ENCODE measurements at regions not wholly inside any gene's neighbourhood (a gene's known extent, or its start where the extent isn't known, plus 50 kb on each side); places are given as distances from the start of the nearest gene placed in this dataset.

DNA sequence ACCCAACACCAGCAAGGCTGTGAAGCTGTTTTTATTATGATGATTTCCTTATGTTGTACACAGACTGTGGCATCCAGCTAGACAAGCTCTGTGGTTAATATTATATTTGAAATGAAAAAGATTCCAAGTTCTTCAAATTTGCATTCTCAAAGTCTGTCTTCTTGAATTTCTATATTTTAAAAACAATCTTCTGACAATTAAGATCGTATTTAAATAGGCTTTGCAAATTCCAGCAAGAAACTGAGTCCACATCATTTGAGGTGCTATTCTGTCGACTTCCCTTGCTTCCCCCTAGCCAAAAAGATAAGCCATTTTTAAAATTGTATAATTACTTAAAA, 73.1 kb upstream of the TOMM7 start:
- H3K4me3 ChIP-seq, result no peak overlapping the region
- no peak for DNase-seq (ENCODE audit: low read depth in 1 of 2, low spot score in 1 of 2)
- H3K9me3 ChIP-seq, result no peaks in the 10 kb centered on the region
- no peak for FAIRE-seq
- 41% methylated on average over 2 of the region's 2 CpGs for WGBS (ENCODE audit: missing lambda C conversion rate)
- no peak overlapping the region for H3K4me2 ChIP-seq
- CTCF ChIA-PET, result interaction anchor here (1.0 kb wide), 1 partner anchor 160 kb away, joined by 3 read pairs; no protein-coding TSS in a partner anchor
- ATAC-seq, result no peak
- TF ChIP-seq CHD4 (IDR thresholded peaks at IDR 0.05; ENCODE audit: borderline replicate concordance) (no peak), CHD2 (IDR thresholded peaks at IDR 0.05; ENCODE audit: low read length, partially characterized antibody) (no peak), PHF8 (IDR thresholded peaks at IDR 0.05; ENCODE audit: borderline replicate concordance, low read depth) (no peak), JUNB (IDR thresholded peaks at IDR 0.05) (no peak), ESRRA (IDR thresholded peaks at IDR 0.05; ENCODE audit: borderline replicate concordance, low read length) (no peak), ZFP36 (IDR thresholded peaks at IDR 0.05; ENCODE audit: borderline replicate concordance, partially characterized antibody) (no peak), MAZ (IDR thresholded peaks at IDR 0.05; ENCODE audit: borderline replicate concordance, low read depth, low read length) (no peak), CBX8 (IDR thresholded peaks at IDR 0.05) (no peak)
- TF ChIP-seq, protein P1, sequence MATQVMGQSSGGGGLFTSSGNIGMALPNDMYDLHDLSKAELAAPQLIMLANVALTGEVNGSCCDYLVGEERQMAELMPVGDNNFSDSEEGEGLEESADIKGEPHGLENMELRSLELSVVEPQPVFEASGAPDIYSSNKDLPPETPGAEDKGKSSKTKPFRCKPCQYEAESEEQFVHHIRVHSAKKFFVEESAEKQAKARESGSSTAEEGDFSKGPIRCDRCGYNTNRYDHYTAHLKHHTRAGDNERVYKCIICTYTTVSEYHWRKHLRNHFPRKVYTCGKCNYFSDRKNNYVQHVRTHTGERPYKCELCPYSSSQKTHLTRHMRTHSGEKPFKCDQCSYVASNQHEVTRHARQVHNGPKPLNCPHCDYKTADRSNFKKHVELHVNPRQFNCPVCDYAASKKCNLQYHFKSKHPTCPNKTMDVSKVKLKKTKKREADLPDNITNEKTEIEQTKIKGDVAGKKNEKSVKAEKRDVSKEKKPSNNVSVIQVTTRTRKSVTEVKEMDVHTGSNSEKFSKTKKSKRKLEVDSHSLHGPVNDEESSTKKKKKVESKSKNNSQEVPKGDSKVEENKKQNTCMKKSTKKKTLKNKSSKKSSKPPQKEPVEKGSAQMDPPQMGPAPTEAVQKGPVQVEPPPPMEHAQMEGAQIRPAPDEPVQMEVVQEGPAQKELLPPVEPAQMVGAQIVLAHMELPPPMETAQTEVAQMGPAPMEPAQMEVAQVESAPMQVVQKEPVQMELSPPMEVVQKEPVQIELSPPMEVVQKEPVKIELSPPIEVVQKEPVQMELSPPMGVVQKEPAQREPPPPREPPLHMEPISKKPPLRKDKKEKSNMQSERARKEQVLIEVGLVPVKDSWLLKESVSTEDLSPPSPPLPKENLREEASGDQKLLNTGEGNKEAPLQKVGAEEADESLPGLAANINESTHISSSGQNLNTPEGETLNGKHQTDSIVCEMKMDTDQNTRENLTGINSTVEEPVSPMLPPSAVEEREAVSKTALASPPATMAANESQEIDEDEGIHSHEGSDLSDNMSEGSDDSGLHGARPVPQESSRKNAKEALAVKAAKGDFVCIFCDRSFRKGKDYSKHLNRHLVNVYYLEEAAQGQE (IDR thresholded peaks at IDR 0.05), result no peak
- no peak overlapping the region for H3K27ac ChIP-seq
- POLR2A ChIA-PET, result no interaction called here
- no peaks in the 10 kb centered on the region for H3K4me1 ChIP-seq

- 30% methylated on average over 3 of the region's 3 CpGs for WGBS (ENCODE audit: missing lambda C conversion rate)
- FAIRE-seq (no peak), ATAC-seq (no peak)
Measured at GRCh38 chr7:22895140-22895827, 72.6 kb upstream of the TOMM7 start.

DNA sequence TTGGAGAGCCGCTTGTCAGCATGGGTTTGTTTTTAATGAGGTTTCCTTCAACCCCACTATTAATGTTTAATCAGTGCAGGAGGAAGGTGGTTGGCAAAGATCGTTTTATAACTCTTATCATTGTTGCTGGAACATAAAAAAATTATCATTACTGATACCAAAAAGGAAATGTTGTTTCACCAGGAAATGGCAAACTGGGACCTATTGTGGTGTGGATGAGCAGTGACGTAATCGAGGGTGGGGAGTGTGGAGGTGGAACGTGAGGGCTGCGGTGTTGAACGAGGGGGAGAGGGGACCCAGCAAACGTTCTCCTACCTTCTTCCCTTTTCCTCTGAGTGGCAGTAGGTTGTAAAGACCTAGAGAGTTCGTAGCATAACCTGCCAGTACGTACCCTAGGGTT, 71.9 kb upstream of the TOMM7 start:
- ChIA-PET CTCF (interaction anchor here (0.6 to 1.2 kb wide), 2 partner anchors 34 to 334 kb away, joined by 3 to 4 read pairs; no protein-coding TSS in a partner anchor), POLR2A (no interaction called here)
- no peak for DNase-seq (ENCODE audit: low read depth in 1 of 2, low spot score in 1 of 2)
- Histone ChIP-seq H3K4me2 (no peak overlapping the region), H3K9me3 (no peaks in the 10 kb centered on the region), H3K4me1 (no peaks in the 10 kb centered on the region), H3K4me3 (no peak overlapping the region), H3K27ac (no peak overlapping the region)
- no peak for FAIRE-seq
- 42% methylated on average over 10 of the region's 10 CpGs for WGBS (ENCODE audit: missing lambda C conversion rate)
- TF ChIP-seq E2F6 (IDR thresholded peaks at IDR 0.05; ENCODE audit: borderline replicate concordance, low read depth) (no peak), ZC3H11A (IDR thresholded peaks at IDR 0.05) (no peak), ESRRA (IDR thresholded peaks at IDR 0.05; ENCODE audit: borderline replicate concordance, low read length) (no peak), MAX (IDR thresholded peaks at IDR 0.05) (no peak), ZSCAN20 (CRISPR knock-in tag; IDR thresholded peaks at IDR 0.05) (no peak), ZFP36 (IDR thresholded peaks at IDR 0.05; ENCODE audit: borderline replicate concordance, partially characterized antibody) (no peak), JUNB (IDR thresholded peaks at IDR 0.05) (no peak)
- TF ChIP-seq, protein P2, sequence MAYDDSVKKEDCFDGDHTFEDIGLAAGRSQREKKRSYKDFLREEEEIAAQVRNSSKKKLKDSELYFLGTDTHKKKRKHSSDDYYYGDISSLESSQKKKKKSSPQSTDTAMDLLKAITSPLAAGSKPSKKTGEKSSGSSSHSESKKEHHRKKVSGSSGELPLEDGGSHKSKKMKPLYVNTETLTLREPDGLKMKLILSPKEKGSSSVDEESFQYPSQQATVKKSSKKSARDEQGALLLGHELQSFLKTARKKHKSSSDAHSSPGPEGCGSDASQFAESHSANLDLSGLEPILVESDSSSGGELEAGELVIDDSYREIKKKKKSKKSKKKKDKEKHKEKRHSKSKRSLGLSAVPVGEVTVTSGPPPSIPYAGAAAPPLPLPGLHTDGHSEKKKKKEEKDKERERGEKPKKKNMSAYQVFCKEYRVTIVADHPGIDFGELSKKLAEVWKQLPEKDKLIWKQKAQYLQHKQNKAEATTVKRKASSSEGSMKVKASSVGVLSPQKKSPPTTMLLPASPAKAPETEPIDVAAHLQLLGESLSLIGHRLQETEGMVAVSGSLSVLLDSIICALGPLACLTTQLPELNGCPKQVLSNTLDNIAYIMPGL (CRISPR knock-in tag; IDR thresholded peaks at IDR 0.05; ENCODE audit: borderline replicate concordance), result no peak
- TF ChIP-seq, protein P3, sequence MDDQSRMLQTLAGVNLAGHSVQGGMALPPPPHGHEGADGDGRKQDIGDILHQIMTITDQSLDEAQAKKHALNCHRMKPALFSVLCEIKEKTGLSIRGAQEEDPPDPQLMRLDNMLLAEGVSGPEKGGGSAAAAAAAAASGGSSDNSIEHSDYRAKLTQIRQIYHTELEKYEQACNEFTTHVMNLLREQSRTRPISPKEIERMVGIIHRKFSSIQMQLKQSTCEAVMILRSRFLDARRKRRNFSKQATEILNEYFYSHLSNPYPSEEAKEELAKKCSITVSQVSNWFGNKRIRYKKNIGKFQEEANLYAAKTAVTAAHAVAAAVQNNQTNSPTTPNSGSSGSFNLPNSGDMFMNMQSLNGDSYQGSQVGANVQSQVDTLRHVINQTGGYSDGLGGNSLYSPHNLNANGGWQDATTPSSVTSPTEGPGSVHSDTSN (IDR thresholded peaks at IDR 0.05), result no peak
- TF ChIP-seq, protein P1 (IDR thresholded peaks at IDR 0.05), result no peak
- no peak for ATAC-seq

More at GRCh38 chr7:22895140-22895827, 72.6 kb upstream of the TOMM7 start:
- ChIA-PET CTCF (interaction anchor here (0.6 to 1.0 kb wide), 2 partner anchors 35 to 160 kb away, joined by 3 to 4 read pairs; no protein-coding TSS in a partner anchor), POLR2A (no interaction called here)
- H3K4me2 ChIP-seq, result no peak overlapping the region
- no peaks in the 10 kb centered on the region for H3K9me3 ChIP-seq
- no peak overlapping the region for H3K4me3 ChIP-seq
- no peak for TF ChIP-seq TFCP2L1 (CRISPR knock-in tag; IDR thresholded peaks at IDR 0.05)
- no peak overlapping the region for H3K27ac ChIP-seq
- H3K4me1 ChIP-seq, result no peaks in the 10 kb centered on the region
- DNase-seq (ENCODE audit: low read depth in 1 of 2, low spot score in 1 of 2), result no peak
